Large intestine (tissue), 3 donors: ENCODE measurements at regions not wholly inside any gene's neighbourhood (a gene's known extent, or its start where the extent isn't known, plus 50 kb on each side); places are given as distances from the start of the nearest gene placed in this dataset.
"Not testable (repeated sequence)": the region's sequence is repeated elsewhere in the genome, so short reads cannot be mapped to it uniquely, and the experiment has no call there.

Source experiments
- DNase-seq, 2 donors: peaks; one replicate each; pipeline versions ENCODE4 v3.0.0 to v3.0.0-alpha.2; 2013
- H3K27ac ChIP-seq: one replicate; pipeline ENCODE4 v1.5.1; 2013; ENCODE audit warnings: low read length
- H3K27me3 ChIP-seq: 2 replicates; pipeline ENCODE4 v1.6.1; 2013; ENCODE audit warnings: low read length; ENCODE audit not compliant: control insufficient read depth, insufficient read depth
- H3K36me3 ChIP-seq: 2 replicates; pipeline ENCODE4 v1.6.1; 2013; ENCODE audit warnings: low read length; ENCODE audit not compliant: control insufficient read depth, insufficient read depth
- H3K4me1 ChIP-seq: one replicate; pipeline ENCODE4 v1.6.1; 2013; ENCODE audit warnings: low read length; ENCODE audit not compliant: control insufficient read depth, insufficient read depth
- H3K4me3 ChIP-seq: one replicate; pipeline ENCODE4 v1.5.1; 2013; ENCODE audit warnings: low read length
- H3K9me3 ChIP-seq: one replicate; pipeline ENCODE4 v1.6.1; 2013; ENCODE audit warnings: mild to moderate bottlenecking, low read depth, low read length, moderate library complexity; ENCODE audit not compliant: control insufficient read depth
- WGBS: methylation state at CpG from one replicate; pipeline ENCODE4 v1.1.5; 2013; ENCODE audit warnings: low lambda C conversion rate; ENCODE audit not compliant: insufficient coverage; 5-methylcytosine and 5-hydroxymethylcytosine counted together

- WGBS, result 91% methylated on average over 4 of the region's 7 CpGs
- Histone ChIP-seq H3K27ac (no peak overlapping the region), H3K4me3 (no peak overlapping the region), H3K4me1 (peaks cover 3% of the 10 kb centered on the region), H3K36me3 (no peaks in the 10 kb centered on the region), H3K9me3 (no peaks in the 10 kb centered on the region), H3K27me3 (no peaks in the 10 kb centered on the region)
- no peak for DNase-seq
These were observed 318.3 kb downstream of the FOXO1 start for GRCh38 chr13:40348096-40348679.

DNA sequence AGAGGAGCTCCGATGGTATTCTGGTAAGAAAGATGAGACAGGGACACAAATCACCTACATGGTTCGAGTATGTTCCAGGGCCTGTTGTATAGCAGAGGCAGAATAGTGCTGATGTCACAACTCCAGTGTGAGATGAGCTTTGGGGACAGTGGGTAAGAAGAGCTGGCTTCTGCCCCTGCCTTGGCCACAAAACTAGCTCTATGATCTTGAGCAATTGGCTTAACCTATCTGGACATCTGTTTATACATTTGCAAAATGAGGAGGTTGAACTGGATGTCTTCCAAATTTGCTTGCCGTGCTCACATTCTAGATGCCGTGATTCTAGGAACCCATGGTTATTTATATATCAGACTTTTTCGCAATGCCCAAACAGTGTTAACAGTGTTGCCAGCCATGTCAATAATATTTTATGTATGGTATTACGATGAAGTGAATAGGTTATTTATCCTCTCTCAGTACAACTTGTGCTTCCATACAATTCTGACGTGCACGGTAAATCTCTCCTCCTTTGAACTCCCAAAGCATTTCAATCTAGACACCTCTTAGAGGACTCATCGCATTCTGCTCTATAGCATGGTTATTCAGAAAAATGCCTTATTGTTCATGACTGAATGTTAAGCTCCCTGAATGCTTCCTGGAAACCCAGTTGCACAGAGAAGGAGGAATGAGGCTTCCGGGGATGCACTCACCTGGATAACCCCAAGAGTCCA, 316.0 kb downstream of the FOXO1 start:
- Histone ChIP-seq H3K9me3 (no peaks in the 10 kb centered on the region), H3K27me3 (no peaks in the 10 kb centered on the region), H3K4me3 (no peak overlapping the region), H3K27ac (no peak overlapping the region), H3K4me1 (peaks cover 13% of the 10 kb centered on the region), H3K36me3 (no peaks in the 10 kb centered on the region)
- DNase-seq, result no peak
- no CpG with 5 or more reads among the region's 10 CpGs for WGBS

- WGBS, result 72% methylated on average over 2 of the region's 9 CpGs
- H3K36me3 ChIP-seq, result no peaks in the 10 kb centered on the region
- no peak overlapping the region for H3K27ac ChIP-seq
- no peaks in the 10 kb centered on the region for H3K27me3 ChIP-seq
- H3K9me3 ChIP-seq, result no peaks in the 10 kb centered on the region
- H3K4me3 ChIP-seq, result no peak overlapping the region
- peaks cover 18% of the 10 kb centered on the region for H3K4me1 ChIP-seq
- no peak for DNase-seq
These were observed 314.7 kb downstream of the FOXO1 start for GRCh38 chr13:40351537-40352379.

- DNase-seq, result no peak
- 60% methylated on average over 1 of the region's 9 CpGs for WGBS
- H3K27ac ChIP-seq, result no peak overlapping the region
These were observed 314.1 kb downstream of the FOXO1 start for GRCh38 chr13:40352380-40352778.

GRCh38 chr13:40352802-40353562, 313.5 kb downstream of the FOXO1 start:
- Histone ChIP-seq H3K4me3 (no peak overlapping the region), H3K9me3 (no peaks in the 10 kb centered on the region), H3K27ac (no peak overlapping the region), H3K36me3 (no peaks in the 10 kb centered on the region), H3K27me3 (no peaks in the 10 kb centered on the region), H3K4me1 (peaks cover 18% of the 10 kb centered on the region)
- 90% methylated on average over 5 of the region's 6 CpGs for WGBS
- no peak for DNase-seq

More at GRCh38 chr13:40352380-40352778, 314.1 kb downstream of the FOXO1 start:
- no peaks in the 10 kb centered on the region for H3K9me3 ChIP-seq
- H3K27me3 ChIP-seq, result no peaks in the 10 kb centered on the region
- peaks cover 18% of the 10 kb centered on the region for H3K4me1 ChIP-seq
- H3K4me3 ChIP-seq, result no peak overlapping the region
- H3K36me3 ChIP-seq, result no peaks in the 10 kb centered on the region

- H3K36me3 ChIP-seq, result no peaks in the 10 kb centered on the region
- H3K4me1 ChIP-seq, result peaks cover 18% of the 10 kb centered on the region
- H3K27ac ChIP-seq, result peak overlapping the region; percentile 43
- no peaks in the 10 kb centered on the region for H3K9me3 ChIP-seq
- H3K27me3 ChIP-seq, result no peaks in the 10 kb centered on the region
- WGBS, result no CpG with 5 or more reads among the region's 6 CpGs
- H3K4me3 ChIP-seq, result no peak overlapping the region
- peak; percentile 70 to 85 for DNase-seq
These were observed 311.2 kb downstream of the FOXO1 start for GRCh38 chr13:40355126-40355724.

DNA sequence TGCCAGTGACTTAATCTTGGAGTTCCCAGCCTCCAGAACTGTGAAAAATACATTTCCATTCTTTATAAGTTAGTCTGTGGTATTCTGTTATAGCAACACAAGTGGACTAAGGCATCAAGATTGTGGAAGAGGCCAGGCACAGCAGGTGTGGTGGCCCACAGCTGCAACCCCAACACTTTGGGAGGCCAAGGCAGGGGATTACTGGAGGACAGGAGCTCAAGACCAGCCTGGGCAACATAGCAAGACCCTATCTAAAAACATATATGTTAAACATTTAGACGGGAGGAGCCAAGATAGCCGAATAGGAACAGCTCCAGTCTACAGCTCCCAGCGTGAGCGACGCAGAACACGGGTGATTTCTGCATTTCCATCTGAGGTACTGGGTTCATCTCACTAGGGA, 310.4 kb downstream of the FOXO1 start:
- DNase-seq, result no peak
- H3K9me3 ChIP-seq, result no peaks in the 10 kb centered on the region

DNA sequence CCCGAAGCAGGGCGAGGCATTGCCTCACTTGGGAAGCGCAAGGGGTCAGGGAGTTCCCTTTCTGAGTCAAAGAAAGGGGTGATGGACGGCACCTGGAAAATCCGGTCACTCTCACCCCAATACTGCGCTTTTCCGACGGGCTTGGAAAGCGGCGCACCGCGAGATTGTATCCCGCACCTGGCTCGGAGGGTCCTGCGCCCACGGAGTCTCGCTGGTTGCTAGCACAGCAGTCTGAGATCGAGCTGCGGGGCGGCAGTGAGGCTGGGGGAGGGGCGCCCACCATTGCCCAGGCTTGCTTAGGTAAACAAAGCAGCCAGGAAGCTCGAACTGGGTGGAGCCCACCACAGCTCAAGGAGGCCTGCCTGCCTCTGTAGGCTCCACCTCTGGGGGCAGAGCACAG, 310.0 kb downstream of the FOXO1 start:
- H3K36me3 ChIP-seq, DNase-seq, H3K27ac ChIP-seq, H3K27me3 ChIP-seq, H3K4me3 ChIP-seq, H3K9me3 ChIP-seq: not testable (repeated sequence)
- no CpG with 5 or more reads among the region's 22 CpGs for WGBS
- H3K4me1 ChIP-seq, result peaks cover 16% of the 10 kb centered on the region

More for the DNA sequence above, 310.4 kb downstream of the FOXO1 start:
- no CpG with 5 or more reads among the region's 6 CpGs for WGBS
- no peaks in the 10 kb centered on the region for H3K27me3 ChIP-seq
- peaks cover 18% of the 10 kb centered on the region for H3K4me1 ChIP-seq
- no peak overlapping the region for H3K4me3 ChIP-seq
- H3K27ac ChIP-seq, result no peak overlapping the region
- no peaks in the 10 kb centered on the region for H3K36me3 ChIP-seq

DNA sequence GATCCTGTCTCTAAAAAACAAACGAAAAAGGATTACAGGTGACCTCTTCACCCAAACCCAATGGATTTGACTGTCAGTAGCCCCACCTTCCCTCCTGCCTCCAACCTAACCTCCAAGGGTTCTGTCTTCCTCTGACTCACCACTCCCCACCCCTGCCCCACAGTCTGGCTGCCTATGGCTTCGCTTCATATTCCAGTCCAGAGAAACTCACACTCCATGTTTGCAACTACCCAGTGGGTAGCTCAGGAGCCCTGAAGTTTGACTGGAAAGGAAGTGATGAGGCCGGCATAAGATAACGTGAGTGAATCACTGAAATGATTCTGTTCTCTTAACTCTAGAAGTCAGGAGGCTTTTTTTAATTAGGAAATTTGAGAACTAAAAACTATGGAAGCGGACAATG, 303.9 kb downstream of the FOXO1 start:
- no peaks in the 10 kb centered on the region for H3K36me3 ChIP-seq
- DNase-seq, result no peak
- H3K9me3 ChIP-seq, result no peaks in the 10 kb centered on the region
- no peak overlapping the region for H3K4me3 ChIP-seq
- H3K4me1 ChIP-seq, result peaks cover 2% of the 10 kb centered on the region
- 100% methylated on average over 2 of the region's 5 CpGs for WGBS
- no peak overlapping the region for H3K27ac ChIP-seq
- H3K27me3 ChIP-seq, result no peaks in the 10 kb centered on the region

- Histone ChIP-seq H3K4me1 (peaks cover 5% of the 10 kb centered on the region), H3K4me3 (no peak overlapping the region), H3K9me3 (no peaks in the 10 kb centered on the region), H3K27ac (no peak overlapping the region), H3K27me3 (no peaks in the 10 kb centered on the region), H3K36me3 (no peaks in the 10 kb centered on the region)
- 80% methylated on average over 1 of the region's 1 CpG for WGBS
- no peak for DNase-seq
These were observed 302.8 kb downstream of the FOXO1 start for GRCh38 chr13:40363653-40364052.
